Thyroid gland (tissue), 4 donors: ENCODE measurements at regions not wholly inside any gene's neighbourhood (a gene's known extent, or its start where the extent isn't known, plus 50 kb on each side); places are given as distances from the start of the nearest gene placed in this dataset.
"Not testable (repeated sequence)": the region's sequence is repeated elsewhere in the genome, so short reads cannot be mapped to it uniquely, and the experiment has no call there.

Experiments
- DNase-seq, 2 donors: peaks; one replicate each; pipeline ENCODE4 v3.0.0-alpha.2; 2019
- H3K27ac ChIP-seq, 3 donors: fragments of 200-600 bp; sonication (generic); 1 replicate in 2 of 3; 2 replicates in 1 of 3; pipeline ENCODE4 v1.5.1; 2016 to 2019; ENCODE audit warnings: mild to moderate bottlenecking in 1 of 3, moderate library complexity in 1 of 3
- H3K27me3 ChIP-seq: fragments of 200-600 bp; sonication (generic); one replicate; pipeline ENCODE4 v1.5.1; 2019
- H3K36me3 ChIP-seq, 2 donors: fragments of 200-600 bp; sonication (generic); one replicate each; pipeline ENCODE4 v1.5.1; 2016 to 2019
- H3K4me1 ChIP-seq, 2 donors: fragments of 200-600 bp; sonication (generic); one replicate each; pipeline ENCODE4 v1.5.1; 2017 to 2019
- H3K4me3 ChIP-seq, 3 donors: fragments of 200-600 bp; sonication (generic); replicated peaks in 1 of 3; 1 replicate in 2 of 3; 2 replicates in 1 of 3; pipeline ENCODE4 v1.5.1; 2016; ENCODE audit warnings: mild to moderate bottlenecking in 1 of 3
- H3K9me3 ChIP-seq: fragments of 200-600 bp; sonication (generic); one replicate; pipeline ENCODE4 v1.5.1; 2017
- CTCF ChIP-seq, 6 experiments: fragments of 200-600 bp in 3 of 6; fragments of 450-650 bp in 3 of 6; sonication (generic) in 3 of 6; IDR thresholded peaks; one replicate each; pipeline ENCODE4 v1.5.1; 2016 to 2019; ENCODE audit warnings: antibody characterized with exemption in 6 of 6, mild to moderate bottlenecking in 2 of 6, inconsistent platforms in 1 of 6, moderate library complexity in 1 of 6
- POLR2A ChIP-seq, 2 donors: fragments of 450-650 bp; IDR thresholded peaks; one replicate each; pipeline ENCODE4 v1.6.1; 2017; ENCODE audit warnings: antibody characterized with exemption in 2 of 2, mild to moderate bottlenecking in 2 of 2, moderate library complexity in 1 of 2
- WGBS, 2 donors: methylation state at CpG; one replicate each; pipeline ENCODE4 v1.1.5; 2017; 5-methylcytosine and 5-hydroxymethylcytosine counted together
- intact Hi-C: fragments of 100-400 bp; cut with DNase I; formaldehyde crosslinking; loops from one replicate; pipeline ENCODE4 v1.15.1; 2023

- TF ChIP-seq CTCF (IDR thresholded peaks at IDR 0.05): no peak
- intact Hi-C loops: no loop called here
- H3K9me3 ChIP-seq: no peaks in the 10 kb centered on the region
- H3K27me3 ChIP-seq: no peaks in the 10 kb centered on the region
- WGBS, 2 donors: 39 to 56% methylated on average over 7 of the region's 7 CpGs
- no peaks in the 10 kb centered on the region for H3K36me3 ChIP-seq
- peaks cover 13 to 18% of the 10 kb centered on the region in 2 donors for H3K4me1 ChIP-seq
- no peak overlapping the region for H3K4me3 ChIP-seq
- no peak overlapping the region for H3K27ac ChIP-seq
- peak; percentile 25 to 61 for DNase-seq
Observed at GRCh38 chr10:84593506-84593905, 265.1 kb downstream of the CCSER2 start.

- Histone ChIP-seq H3K4me1 (peaks cover 0 to under 1% of the 10 kb centered on the region in 2 donors), H3K27me3 (no peaks in the 10 kb centered on the region), H3K27ac (no peak overlapping the region), H3K9me3 (no peaks in the 10 kb centered on the region), H3K36me3 (no peaks in the 10 kb centered on the region), H3K4me3 (no peak overlapping the region)
- intact Hi-C loops: no loop called here
- no peak for DNase-seq
- TF ChIP-seq POLR2A (IDR thresholded peaks at IDR 0.05) (no peak), CTCF (IDR thresholded peaks at IDR 0.05) (no peak)
- 90 to 95% methylated on average over 4 of the region's 4 CpGs for whole genome bisulfite sequencing, 2 donors
Observed at GRCh38 chr10:84596585-84596984, 268.2 kb downstream of the CCSER2 start.

GRCh38 chr10:84599254-84599653, 270.9 kb downstream of the CCSER2 start:
- intact Hi-C loops: no loop called here
- no peak for DNase-seq
- WGBS, 2 donors: 87 to 94% methylated on average over 2 of the region's 2 CpGs

GRCh38 chr10:84600947-84601346, 272.6 kb downstream of the CCSER2 start:
- no peaks in the 10 kb centered on the region for H3K9me3 ChIP-seq
- DNase-seq: no peak
- H3K27ac ChIP-seq: no peak overlapping the region
- H3K4me1 ChIP-seq: peaks cover 0 to 2% of the 10 kb centered on the region in 2 donors
- intact Hi-C loops: loop anchor here (5.0 kb wide), 1 partner anchor 59 kb away; no protein-coding TSS in a partner anchor
- no peak overlapping the region for H3K4me3 ChIP-seq
- WGBS, 2 donors: 75 to 87% methylated on average over 5 to 6 of the region's 6 CpGs
- no peaks in the 10 kb centered on the region for H3K36me3 ChIP-seq
- H3K27me3 ChIP-seq: no peaks in the 10 kb centered on the region
- TF ChIP-seq CTCF (IDR thresholded peaks at IDR 0.05) (no peak), POLR2A (IDR thresholded peaks at IDR 0.05) (no peak)

More at GRCh38 chr10:84599254-84599653, 270.9 kb downstream of the CCSER2 start:
- Histone ChIP-seq H3K27me3 (no peaks in the 10 kb centered on the region), H3K27ac (no peak overlapping the region), H3K4me3 (no peak overlapping the region), H3K9me3 (no peaks in the 10 kb centered on the region), H3K4me1 (no peaks in the 10 kb centered on the region), H3K36me3 (no peaks in the 10 kb centered on the region)
- TF ChIP-seq CTCF (IDR thresholded peaks at IDR 0.05) (no peak), POLR2A (IDR thresholded peaks at IDR 0.05) (no peak)

- intact Hi-C loops: loop anchor here (5.0 kb wide), 1 partner anchor 60 kb away; no protein-coding TSS in a partner anchor
- not testable (repeated sequence) for H3K9me3 ChIP-seq, H3K36me3 ChIP-seq, DNase-seq, H3K27me3 ChIP-seq, H3K27ac ChIP-seq, H3K4me3 ChIP-seq
- WGBS, 2 donors: 67 to 76% methylated on average over 14 of the region's 14 CpGs
- H3K4me1 ChIP-seq: peaks cover 11 to 18% of the 10 kb centered on the region in 2 donors
Observed at GRCh38 chr10:84602543-84602942, 274.2 kb downstream of the CCSER2 start.

GRCh38 chr10:84603971-84604370, 275.6 kb downstream of the CCSER2 start:
- no peak for DNase-seq
- H3K27ac ChIP-seq: no peak overlapping the region
- H3K36me3 ChIP-seq: no peaks in the 10 kb centered on the region
- H3K4me3 ChIP-seq: no peak overlapping the region
- H3K4me1 ChIP-seq: peaks cover 11 to 18% of the 10 kb centered on the region in 2 donors
- H3K9me3 ChIP-seq: no peaks in the 10 kb centered on the region
- no peaks in the 10 kb centered on the region for H3K27me3 ChIP-seq
- intact Hi-C loops: loop anchor here (5.0 kb wide), 1 partner anchor 62 kb away; no protein-coding TSS in a partner anchor
- WGBS, 2 donors: 67 to 72% methylated on average over 2 of the region's 2 CpGs
- TF ChIP-seq POLR2A (IDR thresholded peaks at IDR 0.05) (no peak), CTCF (IDR thresholded peaks at IDR 0.05) (no peak)
